H9 (cell line): ENCODE measurements at regions not wholly inside any gene's neighbourhood (a gene's known extent, or its start where the extent isn't known, plus 50 kb on each side); places are given as distances from the start of the nearest gene placed in this dataset.

Experiments used
- DNase-seq: peaks from one replicate; pipeline ENCODE4 v3.0.0-alpha.2; 2017
- H2AFZ ChIP-seq: one replicate; pipeline ENCODE4 v1.6.1; 2013; ENCODE audit warnings: mild to moderate bottlenecking, low read length, control low read depth, moderate library complexity
- H2AK5ac ChIP-seq: 2 replicates; pipeline ENCODE4 v1.6.1; 2013; ENCODE audit warnings: low read length, control low read depth, mixed read lengths; ENCODE audit not compliant: insufficient read length
- H2BK120ac ChIP-seq: one replicate; pipeline ENCODE4 v1.6.1; 2013; ENCODE audit warnings: low read depth, mild to moderate bottlenecking, low read length, control low read depth, inconsistent platforms; ENCODE audit not compliant: poor library complexity, severe bottlenecking
- H2BK12ac ChIP-seq: 2 replicates; pipeline ENCODE4 v1.6.1; 2013; ENCODE audit warnings: low read length, control low read depth, mixed read lengths, low read depth; ENCODE audit not compliant: insufficient read length
- H2BK15ac ChIP-seq: 2 replicates; pipeline ENCODE4 v1.6.1; 2013; ENCODE audit warnings: low read depth, low read length, control low read depth
- H2BK20ac ChIP-seq: one replicate; pipeline ENCODE4 v1.6.1; 2013; ENCODE audit warnings: low read depth, mild to moderate bottlenecking, low read length, control low read depth, inconsistent platforms; ENCODE audit not compliant: poor library complexity, severe bottlenecking
- H2BK5ac ChIP-seq: 2 replicates; pipeline ENCODE4 v1.6.1; 2013; ENCODE audit warnings: low read length, control low read depth, mixed read lengths; ENCODE audit not compliant: insufficient read length
- H3K14ac ChIP-seq: 2 replicates; pipeline ENCODE4 v1.6.1; 2013; ENCODE audit warnings: low read length, control low read depth; ENCODE audit not compliant: insufficient read depth
- H3K18ac ChIP-seq: 2 replicates; pipeline ENCODE4 v1.6.1; 2013; ENCODE audit warnings: low read depth, mild to moderate bottlenecking, mixed read lengths, low read length, control low read depth; ENCODE audit not compliant: insufficient read length
- H3K23ac ChIP-seq: 2 replicates; pipeline ENCODE4 v1.6.1; 2013; ENCODE audit warnings: low read length, control low read depth, mixed read lengths, low read depth; ENCODE audit not compliant: insufficient read length
- H3K23me2 ChIP-seq: 2 replicates; pipeline ENCODE4 v1.6.1; 2013; ENCODE audit warnings: low read depth, mild to moderate bottlenecking, mixed read lengths, low read length, control low read depth; ENCODE audit not compliant: insufficient read length, poor library complexity, severe bottlenecking
- H3K27ac ChIP-seq: 2 replicates; pipeline ENCODE4 v1.5.1; 2013; ENCODE audit warnings: low read length, control low read depth, mixed read lengths, low read depth; ENCODE audit not compliant: insufficient read length
- H3K27me3 ChIP-seq: 2 replicates; pipeline ENCODE4 v1.6.1; 2013; ENCODE audit warnings: low read length, control low read depth, inconsistent platforms; ENCODE audit not compliant: insufficient read depth
- H3K4ac ChIP-seq: 2 replicates; pipeline ENCODE4 v1.6.1; 2013; ENCODE audit warnings: low read depth, mild to moderate bottlenecking, control low read depth, inconsistent platforms, low read length, moderate library complexity
- H3K4me1 ChIP-seq: 2 replicates; pipeline ENCODE4 v1.6.1; 2013; ENCODE audit warnings: low read length, control low read depth, inconsistent platforms; ENCODE audit not compliant: insufficient read depth
- H3K4me2 ChIP-seq: 2 replicates; pipeline ENCODE4 v1.6.1; 2013; ENCODE audit warnings: low read length, control low read depth, mixed read lengths; ENCODE audit not compliant: insufficient read length, insufficient read depth
- H3K56ac ChIP-seq: 2 replicates; pipeline ENCODE4 v1.6.1; 2013; ENCODE audit warnings: low read depth, mild to moderate bottlenecking, mixed read lengths, low read length, control low read depth; ENCODE audit not compliant: insufficient read length
- H3K79me1 ChIP-seq: 2 replicates; pipeline ENCODE4 v1.6.1; 2013; ENCODE audit warnings: low read depth, mild to moderate bottlenecking, moderate library complexity, low read length, control low read depth, inconsistent platforms; ENCODE audit not compliant: insufficient read depth, poor library complexity, severe bottlenecking
- H3K79me2 ChIP-seq: 2 replicates; pipeline ENCODE4 v1.6.1; 2013; ENCODE audit warnings: low read length, control low read depth, inconsistent platforms; ENCODE audit not compliant: insufficient read depth
- H3K9ac ChIP-seq: 2 replicates; pipeline ENCODE4 v1.6.1; 2013; ENCODE audit warnings: low read length, control low read depth, mixed read lengths; ENCODE audit not compliant: insufficient read length; ENCODE audit errors: extremely low read depth
- H3K9me3 ChIP-seq: one replicate; pipeline ENCODE4 v1.6.1; 2013; ENCODE audit warnings: low read depth, low read length, inconsistent platforms; ENCODE audit not compliant: control insufficient read depth
- H3T11ph ChIP-seq: one replicate; pipeline ENCODE4 v1.6.1; 2013; ENCODE audit warnings: mild to moderate bottlenecking, low read length, control low read depth, inconsistent platforms
- H4K20me1 ChIP-seq: one replicate; pipeline ENCODE4 v1.6.1; 2013; ENCODE audit not compliant: control insufficient read depth, insufficient read length, insufficient read depth
- H4K5ac ChIP-seq: 2 replicates; pipeline ENCODE4 v1.6.1; 2013; ENCODE audit warnings: low read depth, mild to moderate bottlenecking, mixed read lengths, low read length, control low read depth; ENCODE audit not compliant: insufficient read length
- H4K8ac ChIP-seq: replicated peaks from 2 replicates; pipeline ENCODE4 v1.6.1; 2013; ENCODE audit warnings: low read length, control low read depth, mixed read lengths, low read depth; ENCODE audit not compliant: insufficient read length
- H4K91ac ChIP-seq: 2 replicates; pipeline ENCODE4 v1.6.1; 2013; ENCODE audit warnings: low read depth, mild to moderate bottlenecking, moderate library complexity, mixed read lengths, low read length, control low read depth; ENCODE audit not compliant: insufficient read length
- H3K27ac Mint-ChIP-seq, 3 experiments: 2 replicates in 2 of 3; 3 replicates in 1 of 3; pipeline ENCODE4 v1.8.0; 2020 to 2021; ENCODE audit warnings: mixed read lengths in 3 of 3, mild to moderate bottlenecking in 1 of 3, moderate library complexity in 1 of 3
- H3K27me3 Mint-ChIP-seq: 2 replicates; pipeline ENCODE4 v1.8.0; 2021; ENCODE audit warnings: low read depth, mild to moderate bottlenecking, moderate library complexity, mixed read lengths
- H3K36me3 Mint-ChIP-seq, 3 experiments: 2 replicates in 2 of 3; 3 replicates in 1 of 3; pipeline ENCODE4 v1.8.0; 2020 to 2021; ENCODE audit warnings: low read depth in 3 of 3, mixed read lengths in 3 of 3; ENCODE audit not compliant: insufficient read depth in 1 of 3
- H3K4me1 Mint-ChIP-seq, 2 experiments: 2 replicates each; pipeline ENCODE4 v1.8.0; 2020; ENCODE audit warnings: mixed read lengths in 2 of 2
- H3K4me3 Mint-ChIP-seq, 2 experiments: 2 replicates in 1 of 2; 3 replicates in 1 of 2; pipeline ENCODE4 v1.8.0; 2020 to 2021; ENCODE audit warnings: mild to moderate bottlenecking in 2 of 2, mixed read lengths in 2 of 2, moderate library complexity in 1 of 2
- H3K9me3 Mint-ChIP-seq, 2 experiments: 2 replicates in 1 of 2; 3 replicates in 1 of 2; pipeline ENCODE4 v1.8.0; 2020; ENCODE audit warnings: mild to moderate bottlenecking in 2 of 2, mixed read lengths in 2 of 2, moderate library complexity in 1 of 2
- CTCF ChIP-seq: fragments of 200-600 bp; sonication (generic); conservative IDR thresholded peaks from 3 replicates; pipeline ENCODE4 v1.8.0; 2021; ENCODE audit warnings: antibody characterized with exemption, mild to moderate bottlenecking
- WGBS: extraction: QIAGEN DNeasy Blood & Tissue Kit; methylation state at CpG from one replicate; pipeline ENCODE4 v1.1.7; 2013; ENCODE audit warnings: missing lambda C conversion rate, low lambda C conversion rate, mixed read lengths; ENCODE audit not compliant: insufficient read length; ENCODE audit errors: extremely low coverage; 5-methylcytosine and 5-hydroxymethylcytosine counted together

- H3K4ac ChIP-seq = no peak overlapping the region
- no peak overlapping the region for H4K8ac ChIP-seq
- no peak overlapping the region for H3K27ac ChIP-seq
- no peak overlapping the region for H2BK120ac ChIP-seq
- H3K23me2 ChIP-seq = no peaks in the 10 kb centered on the region
- H3K4me1 ChIP-seq = no peaks in the 10 kb centered on the region
- no peak overlapping the region for H3K4me3 Mint-ChIP-seq
- peaks cover 5% of the 10 kb centered on the region for H3K27me3 Mint-ChIP-seq
- peak overlapping the region in 1 of 3 experiments; percentile 87; a peak in 3 of 7 replicates for H3K27ac Mint-ChIP-seq
- no peak for DNase-seq
- no peak overlapping the region for H2BK20ac ChIP-seq
- no peak overlapping the region for H3K23ac ChIP-seq
- peaks cover 3 to 6% of the 10 kb centered on the region in 2 experiments; a peak in 2 of 4 replicates for H3K4me1 Mint-ChIP-seq
- H2BK15ac ChIP-seq = no peak overlapping the region
- no peak overlapping the region for H3K9ac ChIP-seq
- H3K14ac ChIP-seq = no peak overlapping the region; the same call in 1 of the 2 replicates
- no peaks in the 10 kb centered on the region for H4K20me1 ChIP-seq
- no peak overlapping the region for H3K18ac ChIP-seq
- whole genome bisulfite sequencing = no CpG with 5 or more reads among the region's 11 CpGs
- H2BK12ac ChIP-seq = no peak overlapping the region
- H3K36me3 Mint-ChIP-seq = no peaks in the 10 kb centered on the region
- H3K9me3 Mint-ChIP-seq = peaks cover 0 to 3% of the 10 kb centered on the region in 2 experiments; a peak in 1 of 5 replicates
- no peaks in the 10 kb centered on the region for H3K9me3 ChIP-seq
- H3T11ph ChIP-seq = no peak overlapping the region
- no peak overlapping the region for H4K5ac ChIP-seq
- H2AFZ ChIP-seq = no peak overlapping the region
- H2BK5ac ChIP-seq = no peak overlapping the region
- H3K4me2 ChIP-seq = no peak overlapping the region
- no peaks in the 10 kb centered on the region for H3K79me1 ChIP-seq
- TF ChIP-seq CTCF = no peak
- H3K79me2 ChIP-seq = no peaks in the 10 kb centered on the region
- H4K91ac ChIP-seq = no peak overlapping the region
- no peaks in the 10 kb centered on the region for H3K27me3 ChIP-seq
- no peak overlapping the region for H3K56ac ChIP-seq
- no peak overlapping the region for H2AK5ac ChIP-seq
Observed at GRCh38 chr2:9724565-9724964, 93.8 kb upstream of the YWHAQ start.
